K562 (cell line): ENCODE measurements at regions not wholly inside any gene's neighbourhood (a gene's known extent, or its start where the extent isn't known, plus 50 kb on each side); places are given as distances from the start of the nearest gene placed in this dataset.

ENCODE experiments used
- ELF2 ChIP-seq: fragments of 250-450 bp; sonication (Bioruptor Pico); IDR thresholded peaks from 2 replicates; pipeline ENCODE4 v1.5.0; 2021; ENCODE audit warnings: mild to moderate bottlenecking
- KDM1A ChIP-seq, 2 experiments: fragments of 450-650 bp; IDR thresholded peaks; 2 replicates each; pipeline ENCODE4 v1.6.1; 2016; ENCODE audit warnings: mild to moderate bottlenecking in 2 of 2
- MAFG ChIP-seq: fragments of 450-650 bp; conservative IDR thresholded peaks from 2 replicates; pipeline ENCODE4 v1.6.1; 2016; ENCODE audit warnings: missing genetic modification characterization, missing compliant biosample characterization
- SETDB1 ChIP-seq: IDR thresholded peaks from one replicate; pipeline ENCODE4 v1.6.1; 2012; ENCODE audit warnings: low read length, control low read depth, inconsistent platforms
- XRCC5 ChIP-seq: fragments of 200-400 bp; formaldehyde crosslinking; IDR thresholded peaks from 2 replicates; pipeline ENCODE4 v1.6.1; 2017; ENCODE audit warnings: low read depth, mild to moderate bottlenecking, low read length
- TF ChIP-seq, protein P1 (sequence below): fragments of 200-600 bp; sonication (generic); IDR thresholded peaks from one replicate; pipeline ENCODE4 v1.6.1; 2012; ENCODE audit warnings: mild to moderate bottlenecking, low read depth, low read length, inconsistent platforms
- TF ChIP-seq, protein P2 (sequence below): sonication (generic); formaldehyde crosslinking; IDR thresholded peaks from 2 replicates; pipeline ENCODE4 v1.8.0; 2022; ENCODE audit warnings: mild to moderate bottlenecking, missing genetic modification reagents, borderline replicate concordance
- TF ChIP-seq, protein P3 (sequence below): sonication (generic); formaldehyde crosslinking; IDR thresholded peaks from 2 replicates; pipeline ENCODE4 v1.8.1; 2023; ENCODE audit warnings: mild to moderate bottlenecking, missing genetic modification reagents

DNA sequence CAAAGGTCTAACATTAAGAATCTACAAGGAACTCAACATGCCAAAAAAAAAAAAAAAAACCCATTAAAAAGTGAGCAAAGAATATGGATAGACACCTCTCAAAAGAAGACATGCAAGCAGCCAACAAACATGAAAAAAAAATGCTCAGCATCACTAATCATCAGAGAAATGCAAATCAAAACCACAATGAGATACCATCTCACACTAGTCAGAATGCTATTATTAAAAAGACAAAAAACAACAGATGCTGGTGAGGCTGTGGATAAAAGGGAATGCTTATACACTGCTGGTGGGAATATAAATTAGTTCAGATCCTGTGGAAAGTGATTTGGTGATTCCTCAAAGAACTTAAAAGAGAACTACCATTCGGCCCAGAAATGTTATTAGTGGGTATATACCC, 257.7 kb upstream of the PLET1 start (continued):
- TF ChIP-seq XRCC5 (no peak), KDM1A (IDR thresholded peaks at IDR 0.05) (no peak), MAFG (no peak), SETDB1 (no peak), ELF2 (no peak)
- TF ChIP-seq, protein P1, sequence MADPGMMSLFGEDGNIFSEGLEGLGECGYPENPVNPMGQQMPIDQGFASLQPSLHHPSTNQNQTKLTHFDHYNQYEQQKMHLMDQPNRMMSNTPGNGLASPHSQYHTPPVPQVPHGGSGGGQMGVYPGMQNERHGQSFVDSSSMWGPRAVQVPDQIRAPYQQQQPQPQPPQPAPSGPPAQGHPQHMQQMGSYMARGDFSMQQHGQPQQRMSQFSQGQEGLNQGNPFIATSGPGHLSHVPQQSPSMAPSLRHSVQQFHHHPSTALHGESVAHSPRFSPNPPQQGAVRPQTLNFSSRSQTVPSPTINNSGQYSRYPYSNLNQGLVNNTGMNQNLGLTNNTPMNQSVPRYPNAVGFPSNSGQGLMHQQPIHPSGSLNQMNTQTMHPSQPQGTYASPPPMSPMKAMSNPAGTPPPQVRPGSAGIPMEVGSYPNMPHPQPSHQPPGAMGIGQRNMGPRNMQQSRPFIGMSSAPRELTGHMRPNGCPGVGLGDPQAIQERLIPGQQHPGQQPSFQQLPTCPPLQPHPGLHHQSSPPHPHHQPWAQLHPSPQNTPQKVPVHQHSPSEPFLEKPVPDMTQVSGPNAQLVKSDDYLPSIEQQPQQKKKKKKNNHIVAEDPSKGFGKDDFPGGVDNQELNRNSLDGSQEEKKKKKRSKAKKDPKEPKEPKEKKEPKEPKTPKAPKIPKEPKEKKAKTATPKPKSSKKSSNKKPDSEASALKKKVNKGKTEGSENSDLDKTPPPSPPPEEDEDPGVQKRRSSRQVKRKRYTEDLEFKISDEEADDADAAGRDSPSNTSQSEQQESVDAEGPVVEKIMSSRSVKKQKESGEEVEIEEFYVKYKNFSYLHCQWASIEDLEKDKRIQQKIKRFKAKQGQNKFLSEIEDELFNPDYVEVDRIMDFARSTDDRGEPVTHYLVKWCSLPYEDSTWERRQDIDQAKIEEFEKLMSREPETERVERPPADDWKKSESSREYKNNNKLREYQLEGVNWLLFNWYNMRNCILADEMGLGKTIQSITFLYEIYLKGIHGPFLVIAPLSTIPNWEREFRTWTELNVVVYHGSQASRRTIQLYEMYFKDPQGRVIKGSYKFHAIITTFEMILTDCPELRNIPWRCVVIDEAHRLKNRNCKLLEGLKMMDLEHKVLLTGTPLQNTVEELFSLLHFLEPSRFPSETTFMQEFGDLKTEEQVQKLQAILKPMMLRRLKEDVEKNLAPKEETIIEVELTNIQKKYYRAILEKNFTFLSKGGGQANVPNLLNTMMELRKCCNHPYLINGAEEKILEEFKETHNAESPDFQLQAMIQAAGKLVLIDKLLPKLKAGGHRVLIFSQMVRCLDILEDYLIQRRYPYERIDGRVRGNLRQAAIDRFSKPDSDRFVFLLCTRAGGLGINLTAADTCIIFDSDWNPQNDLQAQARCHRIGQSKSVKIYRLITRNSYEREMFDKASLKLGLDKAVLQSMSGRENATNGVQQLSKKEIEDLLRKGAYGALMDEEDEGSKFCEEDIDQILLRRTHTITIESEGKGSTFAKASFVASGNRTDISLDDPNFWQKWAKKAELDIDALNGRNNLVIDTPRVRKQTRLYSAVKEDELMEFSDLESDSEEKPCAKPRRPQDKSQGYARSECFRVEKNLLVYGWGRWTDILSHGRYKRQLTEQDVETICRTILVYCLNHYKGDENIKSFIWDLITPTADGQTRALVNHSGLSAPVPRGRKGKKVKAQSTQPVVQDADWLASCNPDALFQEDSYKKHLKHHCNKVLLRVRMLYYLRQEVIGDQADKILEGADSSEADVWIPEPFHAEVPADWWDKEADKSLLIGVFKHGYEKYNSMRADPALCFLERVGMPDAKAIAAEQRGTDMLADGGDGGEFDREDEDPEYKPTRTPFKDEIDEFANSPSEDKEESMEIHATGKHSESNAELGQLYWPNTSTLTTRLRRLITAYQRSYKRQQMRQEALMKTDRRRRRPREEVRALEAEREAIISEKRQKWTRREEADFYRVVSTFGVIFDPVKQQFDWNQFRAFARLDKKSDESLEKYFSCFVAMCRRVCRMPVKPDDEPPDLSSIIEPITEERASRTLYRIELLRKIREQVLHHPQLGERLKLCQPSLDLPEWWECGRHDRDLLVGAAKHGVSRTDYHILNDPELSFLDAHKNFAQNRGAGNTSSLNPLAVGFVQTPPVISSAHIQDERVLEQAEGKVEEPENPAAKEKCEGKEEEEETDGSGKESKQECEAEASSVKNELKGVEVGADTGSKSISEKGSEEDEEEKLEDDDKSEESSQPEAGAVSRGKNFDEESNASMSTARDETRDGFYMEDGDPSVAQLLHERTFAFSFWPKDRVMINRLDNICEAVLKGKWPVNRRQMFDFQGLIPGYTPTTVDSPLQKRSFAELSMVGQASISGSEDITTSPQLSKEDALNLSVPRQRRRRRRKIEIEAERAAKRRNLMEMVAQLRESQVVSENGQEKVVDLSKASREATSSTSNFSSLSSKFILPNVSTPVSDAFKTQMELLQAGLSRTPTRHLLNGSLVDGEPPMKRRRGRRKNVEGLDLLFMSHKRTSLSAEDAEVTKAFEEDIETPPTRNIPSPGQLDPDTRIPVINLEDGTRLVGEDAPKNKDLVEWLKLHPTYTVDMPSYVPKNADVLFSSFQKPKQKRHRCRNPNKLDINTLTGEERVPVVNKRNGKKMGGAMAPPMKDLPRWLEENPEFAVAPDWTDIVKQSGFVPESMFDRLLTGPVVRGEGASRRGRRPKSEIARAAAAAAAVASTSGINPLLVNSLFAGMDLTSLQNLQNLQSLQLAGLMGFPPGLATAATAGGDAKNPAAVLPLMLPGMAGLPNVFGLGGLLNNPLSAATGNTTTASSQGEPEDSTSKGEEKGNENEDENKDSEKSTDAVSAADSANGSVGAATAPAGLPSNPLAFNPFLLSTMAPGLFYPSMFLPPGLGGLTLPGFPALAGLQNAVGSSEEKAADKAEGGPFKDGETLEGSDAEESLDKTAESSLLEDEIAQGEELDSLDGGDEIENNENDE, result no peak
- TF ChIP-seq, protein P2, sequence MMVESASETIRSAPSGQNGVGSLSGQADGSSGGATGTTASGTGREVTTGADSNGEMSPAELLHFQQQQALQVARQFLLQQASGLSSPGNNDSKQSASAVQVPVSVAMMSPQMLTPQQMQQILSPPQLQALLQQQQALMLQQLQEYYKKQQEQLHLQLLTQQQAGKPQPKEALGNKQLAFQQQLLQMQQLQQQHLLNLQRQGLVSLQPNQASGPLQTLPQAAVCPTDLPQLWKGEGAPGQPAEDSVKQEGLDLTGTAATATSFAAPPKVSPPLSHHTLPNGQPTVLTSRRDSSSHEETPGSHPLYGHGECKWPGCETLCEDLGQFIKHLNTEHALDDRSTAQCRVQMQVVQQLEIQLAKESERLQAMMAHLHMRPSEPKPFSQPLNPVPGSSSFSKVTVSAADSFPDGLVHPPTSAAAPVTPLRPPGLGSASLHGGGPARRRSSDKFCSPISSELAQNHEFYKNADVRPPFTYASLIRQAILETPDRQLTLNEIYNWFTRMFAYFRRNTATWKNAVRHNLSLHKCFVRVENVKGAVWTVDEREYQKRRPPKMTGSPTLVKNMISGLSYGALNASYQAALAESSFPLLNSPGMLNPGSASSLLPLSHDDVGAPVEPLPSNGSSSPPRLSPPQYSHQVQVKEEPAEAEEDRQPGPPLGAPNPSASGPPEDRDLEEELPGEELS (CRISPR knock-in tag), result no peak
- TF ChIP-seq, protein P3, sequence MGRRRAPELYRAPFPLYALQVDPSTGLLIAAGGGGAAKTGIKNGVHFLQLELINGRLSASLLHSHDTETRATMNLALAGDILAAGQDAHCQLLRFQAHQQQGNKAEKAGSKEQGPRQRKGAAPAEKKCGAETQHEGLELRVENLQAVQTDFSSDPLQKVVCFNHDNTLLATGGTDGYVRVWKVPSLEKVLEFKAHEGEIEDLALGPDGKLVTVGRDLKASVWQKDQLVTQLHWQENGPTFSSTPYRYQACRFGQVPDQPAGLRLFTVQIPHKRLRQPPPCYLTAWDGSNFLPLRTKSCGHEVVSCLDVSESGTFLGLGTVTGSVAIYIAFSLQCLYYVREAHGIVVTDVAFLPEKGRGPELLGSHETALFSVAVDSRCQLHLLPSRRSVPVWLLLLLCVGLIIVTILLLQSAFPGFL (CRISPR knock-in tag), result no peak
